Embryonic facial prominence (tissue), 1 donor: ENCODE measurements at regions not wholly inside any gene's neighbourhood (a gene's known extent, or its start where the extent isn't known, plus 50 kb on each side); places are given as distances from the start of the nearest gene placed in this dataset.

ENCODE experiments used
- DNase-seq: peaks from one replicate; pipeline ENCODE4 v3.0.0-alpha.2; 2016; ENCODE audit errors: extremely low spot score

- no peak for DNase-seq
These were observed 118.4 kb upstream of the SLC7A1 start for GRCh38 chr13:29713839-29714238.

- no peak for DNase-seq
These were observed 116.3 kb upstream of the SLC7A1 start for GRCh38 chr13:29711776-29712175.

- DNase-seq = no peak
These were observed 115.0 kb upstream of the SLC7A1 start for GRCh38 chr13:29710511-29710910.

GRCh38 chr13:29709407-29710069, 114.0 kb upstream of the SLC7A1 start:
- DNase-seq = no peak

- no peak for DNase-seq
These were observed 112.5 kb upstream of the SLC7A1 start for GRCh38 chr13:29707876-29708543.

- no peak for DNase-seq
These were observed 111.4 kb upstream of the SLC7A1 start for GRCh38 chr13:29706923-29707322.

GRCh38 chr13:29704648-29705047, 109.2 kb upstream of the SLC7A1 start:
- DNase-seq = no peak

GRCh38 chr13:29703421-29703820, 107.9 kb upstream of the SLC7A1 start:
- DNase-seq = no peak

GRCh38 chr13:29702912-29703351, 107.4 kb upstream of the SLC7A1 start:
- DNase-seq = no peak

GRCh38 chr13:29698106-29698505, 102.6 kb upstream of the SLC7A1 start:
- no peak for DNase-seq

GRCh38 chr13:29696606-29697005, 101.1 kb upstream of the SLC7A1 start:
- DNase-seq = no peak

GRCh38 chr13:29693275-29693945, 97.9 kb upstream of the SLC7A1 start:
- no peak for DNase-seq

- no peak for DNase-seq
These were observed 94.1 kb upstream of the SLC7A1 start for GRCh38 chr13:29689548-29689947.

- no peak for DNase-seq
These were observed 92.7 kb upstream of the SLC7A1 start for GRCh38 chr13:29688193-29688592.

- no peak for DNase-seq
These were observed 89.0 kb upstream of the SLC7A1 start for GRCh38 chr13:29684441-29684840.

GRCh38 chr13:29683041-29683440, 87.6 kb upstream of the SLC7A1 start:
- DNase-seq = no peak

- DNase-seq = no peak
These were observed 86.4 kb upstream of the SLC7A1 start for GRCh38 chr13:29681864-29682263.

GRCh38 chr13:29679396-29680053, 84.0 kb upstream of the SLC7A1 start:
- no peak for DNase-seq

GRCh38 chr13:29677627-29678026, 82.1 kb upstream of the SLC7A1 start:
- no peak for DNase-seq

- peak; percentile 9 for DNase-seq
These were observed 81.5 kb upstream of the SLC7A1 start for GRCh38 chr13:29676941-29677452.

GRCh38 chr13:29676535-29676934, 81.0 kb upstream of the SLC7A1 start:
- DNase-seq = no peak

- no peak for DNase-seq
These were observed 79.0 kb upstream of the SLC7A1 start for GRCh38 chr13:29674532-29674931.
